Tibial artery (tissue), 4 donors: ENCODE measurements at regions not wholly inside any gene's neighbourhood (a gene's known extent, or its start where the extent isn't known, plus 50 kb on each side); places are given as distances from the start of the nearest gene placed in this dataset.

ENCODE experiments used
- DNase-seq, 2 donors: peaks; one replicate each; pipeline ENCODE4 v3.0.0-alpha.2; 2019
- H3K27ac ChIP-seq, 2 donors: fragments of 200-600 bp; sonication (generic) in 1 of 2; 1 replicate in 1 of 2; 2 replicates in 1 of 2; pipeline ENCODE4 v1.5.1; 2018 to 2019; ENCODE audit warnings: mild to moderate bottlenecking in 1 of 2
- H3K27me3 ChIP-seq, 2 donors: fragments of 200-600 bp; sonication (generic) in 1 of 2; one replicate each; pipeline versions ENCODE4 v1.5.1 to v1.6.0; 2016 to 2019
- H3K36me3 ChIP-seq, 3 donors: fragments of 200-600 bp; sonication (generic) in 2 of 3; one replicate each; pipeline ENCODE4 v1.5.1; 2016 to 2019; ENCODE audit warnings: mild to moderate bottlenecking in 2 of 3
- H3K4me1 ChIP-seq, 4 donors: fragments of 200-600 bp; sonication (generic) in 2 of 4; 1 replicate in 3 of 4; 2 replicates in 1 of 4; pipeline ENCODE4 v1.5.1; 2016 to 2019
- H3K4me3 ChIP-seq, 2 donors: fragments of 200-600 bp; sonication (generic) in 1 of 2; 1 replicate in 1 of 2; 2 replicates in 1 of 2; pipeline ENCODE4 v1.5.1; 2018 to 2019; ENCODE audit warnings: mild to moderate bottlenecking in 2 of 2
- H3K9me3 ChIP-seq, 3 donors: fragments of 200-600 bp; sonication (generic) in 1 of 3; one replicate each; pipeline ENCODE4 v1.5.1; 2016 to 2019
- CTCF ChIP-seq, 2 experiments: fragments of 200-600 bp in 1 of 2; fragments of 450-650 bp in 1 of 2; IDR thresholded peaks; one replicate each; pipeline ENCODE4 v1.5.1; 2017 to 2019; ENCODE audit warnings: antibody characterized with exemption in 2 of 2, mild to moderate bottlenecking in 1 of 2, moderate library complexity in 1 of 2
- intact Hi-C: fragments of 100-400 bp; cut with DNase I; formaldehyde crosslinking; loops from one replicate; pipeline ENCODE4 v1.15.0; 2023; ENCODE audit warnings: low total_unique reads

GRCh38 chr1:222893255-222893654 lies 78.4 kb downstream of the DISP1 start:
- TF ChIP-seq CTCF (IDR thresholded peaks at IDR 0.05), result no peak
- Histone ChIP-seq H3K9me3 (no peaks in the 10 kb centered on the region), H3K27me3 (no peaks in the 10 kb centered on the region), H3K4me1 (peaks cover 0 to 22% (median 4%) of the 10 kb centered on the region in 4 donors), H3K36me3 (no peaks in the 10 kb centered on the region), H3K4me3 (no peak overlapping the region), H3K27ac (no peak overlapping the region)
- intact Hi-C loops, result no loop called here
- DNase-seq, result peak in 1 of 2 donors; percentile 21

GRCh38 chr1:222894331-222894730 lies 79.5 kb downstream of the DISP1 start:
- intact Hi-C loops, result no loop called here
- TF ChIP-seq CTCF (IDR thresholded peaks at IDR 0.05), result no peak

GRCh38 chr1:222896630-222897526 lies 82.0 kb downstream of the DISP1 start:
- TF ChIP-seq CTCF (IDR thresholded peaks at IDR 0.05), result no peak
- Histone ChIP-seq H3K36me3 (no peaks in the 10 kb centered on the region), H3K4me1 (peaks cover 0 to 19% (median 4%) of the 10 kb centered on the region in 4 donors), H3K9me3 (no peaks in the 10 kb centered on the region), H3K27ac (peak overlapping the region in 1 of 2 donors; percentile 7), H3K4me3 (peak overlapping the region; percentile 23 to 35), H3K27me3 (no peaks in the 10 kb centered on the region)
- intact Hi-C loops, result no loop called here
- DNase-seq, result no peak

More at GRCh38 chr1:222894331-222894730, 79.5 kb downstream of the DISP1 start:
- peaks cover 0 to 22% (median 4%) of the 10 kb centered on the region in 4 donors for H3K4me1 ChIP-seq
- H3K36me3 ChIP-seq, result no peaks in the 10 kb centered on the region
- no peak for DNase-seq
- H3K4me3 ChIP-seq, result no peak overlapping the region
- H3K27me3 ChIP-seq, result no peaks in the 10 kb centered on the region
- no peaks in the 10 kb centered on the region for H3K9me3 ChIP-seq
- H3K27ac ChIP-seq, result no peak overlapping the region

- Histone ChIP-seq H3K4me3 (peak overlapping the region; percentile 23 to 35), H3K4me1 (peaks cover 0 to 17% (median 4%) of the 10 kb centered on the region in 4 donors), H3K9me3 (no peaks in the 10 kb centered on the region), H3K27me3 (no peaks in the 10 kb centered on the region), H3K27ac (peak overlapping the region in 1 of 2 donors; percentile 7), H3K36me3 (no peaks in the 10 kb centered on the region)
- TF ChIP-seq CTCF (IDR thresholded peaks at IDR 0.05), result no peak
- intact Hi-C loops, result no loop called here
- DNase-seq, result no peak
These were observed 82.8 kb downstream of the DISP1 start for GRCh38 chr1:222897527-222898190.

- no peak for TF ChIP-seq CTCF (IDR thresholded peaks at IDR 0.05)
- Histone ChIP-seq H3K4me1 (peaks cover 0 to 17% (median 3%) of the 10 kb centered on the region in 4 donors), H3K27me3 (no peaks in the 10 kb centered on the region), H3K9me3 (no peaks in the 10 kb centered on the region), H3K27ac (peak overlapping the region in 1 of 2 donors; percentile 7), H3K4me3 (peak overlapping the region; percentile 23 to 35), H3K36me3 (no peaks in the 10 kb centered on the region)
- no peak for DNase-seq
- intact Hi-C loops, result no loop called here
These were observed 83.3 kb downstream of the DISP1 start for GRCh38 chr1:222898191-222898527.
